HUES64 (cell line): ENCODE measurements at regions not wholly inside any gene's neighbourhood (a gene's known extent, or its start where the extent isn't known, plus 50 kb on each side); places are given as distances from the start of the nearest gene placed in this dataset.

Experiments used
- H3K27ac ChIP-seq: 2 replicates; pipeline ENCODE4 v1.7.0; 2013; ENCODE audit warnings: low read depth, low read length, inconsistent platforms
- H3K27me3 ChIP-seq: 2 replicates; pipeline ENCODE4 v1.6.1; 2013; ENCODE audit warnings: mild to moderate bottlenecking, low read length; ENCODE audit not compliant: insufficient read depth
- H3K36me3 ChIP-seq: 2 replicates; pipeline ENCODE4 v1.6.1; 2013; ENCODE audit warnings: mild to moderate bottlenecking, low read length; ENCODE audit not compliant: insufficient read depth
- H3K4me1 ChIP-seq: 2 replicates; pipeline ENCODE4 v1.6.1; 2013; ENCODE audit warnings: mild to moderate bottlenecking, low read length, moderate library complexity; ENCODE audit not compliant: insufficient read depth
- H3K4me3 ChIP-seq: 2 replicates; pipeline ENCODE4 v1.5.1; 2013; ENCODE audit warnings: mild to moderate bottlenecking, low read length, moderate library complexity
- H3K9ac ChIP-seq: 2 replicates; pipeline ENCODE4 v1.6.1; 2013; ENCODE audit warnings: mild to moderate bottlenecking, low read depth, low read length
- H3K9me3 ChIP-seq: 2 replicates; pipeline ENCODE4 v1.6.1; 2013; ENCODE audit warnings: low read depth, low read length; ENCODE audit not compliant: insufficient read depth
- WGBS: fragments of 150-250, 120-280 bp; methylation state at CpG from one replicate; pipeline ENCODE4 v1.1.7; 2013; ENCODE audit warnings: missing lambda C conversion rate; 5-methylcytosine and 5-hydroxymethylcytosine counted together

DNA sequence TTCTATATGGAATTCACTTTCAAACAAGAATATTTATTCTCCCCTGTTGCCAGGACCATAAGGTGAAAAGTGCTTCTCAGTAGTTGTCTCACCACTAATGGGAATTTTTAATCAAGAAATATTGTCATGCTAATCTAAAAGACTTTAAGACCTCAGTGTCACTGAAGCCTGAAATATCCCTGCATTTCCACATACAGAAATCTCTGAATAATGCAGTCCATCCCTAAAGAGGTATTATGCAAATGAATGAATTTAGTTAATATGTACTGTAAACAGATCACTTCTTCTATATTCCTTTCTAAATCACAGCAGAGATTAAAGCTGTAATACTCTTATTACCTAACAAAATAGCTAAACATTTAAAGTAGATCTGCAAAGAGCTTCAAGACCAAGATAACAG, 531.1 kb upstream of the CDH6 start:
- H3K9ac ChIP-seq, result no peak overlapping the region
- no peaks in the 10 kb centered on the region for H3K27me3 ChIP-seq
- peaks cover 12% of the 10 kb centered on the region for H3K4me1 ChIP-seq
- no peak overlapping the region for H3K27ac ChIP-seq
- no peak overlapping the region for H3K4me3 ChIP-seq
- no peaks in the 10 kb centered on the region for H3K9me3 ChIP-seq
- H3K36me3 ChIP-seq, result no peaks in the 10 kb centered on the region

DNA sequence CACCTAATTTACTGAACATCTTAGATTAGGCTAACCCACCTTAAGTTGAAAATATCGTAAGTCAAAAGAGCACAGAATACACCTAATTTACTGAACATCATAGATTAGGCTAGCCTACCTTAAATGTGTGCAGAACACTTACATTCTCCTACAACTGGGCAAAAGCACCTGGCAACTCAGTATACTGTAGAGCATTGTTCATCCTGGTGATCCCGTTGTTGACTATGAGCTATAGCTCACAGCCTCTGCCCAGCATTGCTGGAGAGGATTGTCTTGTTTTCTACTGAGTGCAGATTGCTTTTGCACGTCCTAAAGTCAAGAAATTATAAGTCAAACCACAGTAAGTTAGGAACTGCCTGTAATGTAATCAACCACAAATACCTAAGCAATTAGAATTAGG, 531.8 kb upstream of the CDH6 start:
- Histone ChIP-seq H3K9me3 (no peaks in the 10 kb centered on the region), H3K27ac (no peak overlapping the region), H3K4me3 (no peak overlapping the region), H3K36me3 (no peaks in the 10 kb centered on the region), H3K4me1 (peaks cover 12% of the 10 kb centered on the region), H3K9ac (no peak overlapping the region), H3K27me3 (no peaks in the 10 kb centered on the region)
- 89% methylated on average over 2 of the region's 3 CpGs for WGBS

DNA sequence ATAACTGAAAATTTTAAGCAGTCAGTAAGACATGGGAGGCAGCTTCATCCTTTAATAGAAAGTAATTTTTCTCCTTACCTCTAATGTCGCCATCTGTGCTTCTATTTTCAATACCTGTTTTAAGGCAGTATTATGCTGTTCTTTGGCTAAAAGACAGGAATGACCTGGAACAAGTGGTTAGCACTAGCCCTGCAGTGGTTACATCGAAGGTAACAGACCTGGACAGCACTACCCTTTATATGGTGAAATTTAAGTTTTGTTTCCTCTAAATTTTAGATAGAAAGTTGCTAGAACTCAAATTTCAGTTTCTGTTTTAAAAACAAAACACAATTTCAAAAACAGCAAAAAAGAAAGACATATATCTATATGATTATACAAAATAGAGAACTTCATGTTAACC, 534.1 kb upstream of the CDH6 start:
- Histone ChIP-seq H3K9ac (no peak overlapping the region), H3K4me1 (peaks cover 12% of the 10 kb centered on the region), H3K27ac (no peak overlapping the region), H3K36me3 (no peaks in the 10 kb centered on the region), H3K27me3 (no peaks in the 10 kb centered on the region), H3K4me3 (no peak overlapping the region), H3K9me3 (no peaks in the 10 kb centered on the region)
- 100% methylated on average over 2 of the region's 2 CpGs for WGBS

DNA sequence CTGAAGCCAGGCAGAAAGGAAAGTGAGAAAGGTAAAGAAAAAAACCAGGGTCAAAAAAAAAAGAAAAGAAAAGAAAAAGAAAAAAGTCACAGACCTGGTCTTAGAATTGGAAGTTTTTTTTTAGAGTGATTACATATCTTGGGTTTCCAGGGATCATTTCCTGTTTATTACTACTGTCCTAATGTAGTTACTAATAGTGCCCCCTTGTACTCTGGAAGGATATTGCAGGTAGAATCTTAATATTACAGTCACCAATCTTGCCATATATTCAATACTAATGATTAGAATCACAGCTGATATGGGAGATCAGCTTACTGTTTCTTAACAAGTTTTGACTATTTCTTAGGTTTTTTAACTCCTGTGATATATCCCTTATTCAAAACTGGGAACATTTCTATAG, 543.2 kb upstream of the CDH6 start:
- H3K9ac ChIP-seq, result no peak overlapping the region
- H3K27me3 ChIP-seq, result no peaks in the 10 kb centered on the region
- H3K27ac ChIP-seq, result no peak overlapping the region
- H3K36me3 ChIP-seq, result no peaks in the 10 kb centered on the region
- no peaks in the 10 kb centered on the region for H3K4me1 ChIP-seq
- H3K9me3 ChIP-seq, result no peaks in the 10 kb centered on the region
- no peak overlapping the region for H3K4me3 ChIP-seq

DNA sequence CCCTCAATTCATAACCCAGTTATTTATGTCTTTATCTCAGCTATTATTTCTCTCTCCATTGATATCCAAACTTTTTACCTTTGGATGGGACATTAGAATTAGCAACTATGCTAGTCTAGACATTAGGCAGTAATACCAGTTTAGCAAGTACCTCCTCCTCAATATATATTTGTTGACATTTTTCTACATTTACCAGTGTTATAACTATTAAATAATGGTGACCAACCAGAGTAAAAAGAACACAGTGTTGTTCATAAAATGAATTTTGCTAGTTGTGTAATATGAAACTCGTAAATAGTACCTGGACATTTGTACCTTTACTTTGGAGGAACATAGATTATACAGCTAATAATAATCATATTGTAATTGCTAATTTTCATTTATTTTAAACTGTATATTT, 554.6 kb upstream of the CDH6 start:
- Histone ChIP-seq H3K4me1 (no peaks in the 10 kb centered on the region), H3K9ac (no peak overlapping the region), H3K36me3 (no peaks in the 10 kb centered on the region), H3K27me3 (no peaks in the 10 kb centered on the region), H3K9me3 (peaks cover 11% of the 10 kb centered on the region; the same call in 1 of the 2 replicates), H3K4me3 (no peak overlapping the region), H3K27ac (no peak overlapping the region)
- no CpG with 5 or more reads among the region's 1 CpG for WGBS

DNA sequence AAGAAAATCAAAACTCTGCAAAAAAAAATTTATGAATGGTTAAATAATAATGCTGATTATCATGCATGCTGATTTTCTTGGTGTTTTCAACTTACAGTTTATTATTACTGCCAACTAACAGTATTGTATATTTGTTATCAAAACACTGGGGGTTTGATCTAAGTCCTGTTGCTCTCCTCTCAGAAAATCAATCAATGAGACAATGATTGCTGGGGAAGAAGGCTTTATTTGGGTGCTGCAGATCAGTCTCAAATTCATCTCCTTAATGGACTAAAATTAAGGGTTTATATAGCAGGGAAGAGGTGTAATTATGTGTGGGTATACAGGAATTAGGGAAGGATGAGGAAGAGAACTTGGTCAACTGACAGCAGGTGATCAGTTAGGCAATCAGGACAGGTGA, 565.5 kb upstream of the CDH6 start:
- Histone ChIP-seq H3K4me3 (no peak overlapping the region), H3K9me3 (peaks cover 12% of the 10 kb centered on the region; the same call in 1 of the 2 replicates), H3K36me3 (no peaks in the 10 kb centered on the region), H3K27ac (no peak overlapping the region), H3K27me3 (no peaks in the 10 kb centered on the region), H3K4me1 (no peaks in the 10 kb centered on the region), H3K9ac (no peak overlapping the region)

DNA sequence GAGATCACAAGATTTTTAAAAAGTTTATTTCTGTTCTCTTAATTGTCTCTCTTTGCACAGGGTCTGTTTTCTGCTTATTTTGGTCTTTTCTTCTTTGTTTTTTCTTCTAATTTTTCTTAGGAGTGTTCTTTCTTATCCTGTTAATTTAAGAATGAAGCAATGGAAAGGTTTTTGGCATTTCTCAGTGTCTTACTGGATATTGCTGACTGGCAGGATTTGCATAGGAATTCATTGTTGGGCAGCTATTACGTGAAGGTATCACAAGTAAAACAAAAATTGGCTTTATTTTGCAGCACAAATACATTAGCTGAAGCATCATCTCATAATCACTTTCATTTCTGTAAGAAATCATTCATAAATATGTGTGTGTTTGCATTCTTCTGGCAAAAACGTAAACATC, 566.9 kb upstream of the CDH6 start:
- H3K4me3 ChIP-seq, result no peak overlapping the region
- H3K9ac ChIP-seq, result no peak overlapping the region
- H3K4me1 ChIP-seq, result no peaks in the 10 kb centered on the region
- no peak overlapping the region for H3K27ac ChIP-seq
- H3K27me3 ChIP-seq, result no peaks in the 10 kb centered on the region
- no peaks in the 10 kb centered on the region for H3K36me3 ChIP-seq
- WGBS, result 100% methylated on average over 2 of the region's 2 CpGs
- H3K9me3 ChIP-seq, result peaks cover 12% of the 10 kb centered on the region; the same call in 1 of the 2 replicates

DNA sequence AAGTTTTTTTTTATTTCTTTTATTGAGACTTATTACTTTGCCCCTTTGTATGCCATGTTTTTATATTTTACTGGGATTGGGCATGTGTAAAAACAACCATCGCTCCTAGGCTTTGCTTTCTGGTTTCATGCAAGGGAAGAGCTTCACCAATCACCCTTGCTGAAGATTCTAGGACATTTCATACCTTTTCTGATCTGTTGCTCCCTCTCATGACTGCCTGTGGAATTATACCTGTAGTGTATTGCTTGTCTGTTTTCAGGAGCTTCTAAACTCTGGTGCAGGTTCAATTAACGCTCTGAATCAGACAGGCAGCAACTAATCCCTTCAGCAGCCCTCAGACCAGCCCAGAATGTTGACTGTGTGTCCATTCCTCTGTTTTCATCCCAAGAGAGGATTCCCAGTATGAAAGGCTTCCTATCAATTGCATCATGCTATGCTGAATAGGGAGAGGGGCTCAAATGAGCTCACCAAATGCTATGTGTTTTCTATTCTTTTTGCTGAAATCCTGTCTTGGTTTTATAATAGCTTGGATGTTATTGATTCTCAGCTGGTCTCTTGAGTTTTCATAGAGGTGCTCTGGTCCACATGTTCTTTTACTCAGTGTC, 572.9 kb upstream of the CDH6 start:
- Histone ChIP-seq H3K27me3 (no peaks in the 10 kb centered on the region), H3K27ac (no peak overlapping the region), H3K4me1 (no peaks in the 10 kb centered on the region), H3K9ac (no peak overlapping the region), H3K9me3 (no peaks in the 10 kb centered on the region; the same call in 1 of the 2 replicates), H3K4me3 (no peak overlapping the region), H3K36me3 (no peaks in the 10 kb centered on the region)
- 93% methylated on average over 2 of the region's 2 CpGs for WGBS

DNA sequence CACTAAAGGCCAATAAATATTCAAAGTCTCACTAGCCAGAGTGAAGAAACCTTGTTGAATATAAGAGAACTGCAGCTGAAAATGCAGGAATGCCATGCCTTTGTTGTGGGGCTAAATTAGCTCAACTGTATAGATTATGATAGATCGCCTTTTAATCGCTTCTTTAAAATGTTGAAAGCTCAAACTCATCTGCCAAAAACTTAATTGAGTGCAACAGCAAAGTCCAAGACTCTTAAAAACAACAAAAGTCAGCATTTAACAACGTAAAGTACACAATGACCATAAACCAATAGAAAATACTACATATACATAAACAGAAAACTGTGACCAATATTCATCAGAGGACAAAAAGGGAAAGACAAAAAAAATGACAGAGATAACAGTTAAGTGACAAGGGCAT, 585.0 kb upstream of the CDH6 start:
- peaks cover 11% of the 10 kb centered on the region; the same call in 1 of the 2 replicates for H3K27me3 ChIP-seq
- H3K9ac ChIP-seq, result no peak overlapping the region
- WGBS, result 91% methylated on average over 3 of the region's 3 CpGs
- H3K36me3 ChIP-seq, result no peaks in the 10 kb centered on the region
- no peak overlapping the region for H3K27ac ChIP-seq
- H3K9me3 ChIP-seq, result no peaks in the 10 kb centered on the region
- peaks cover 26% of the 10 kb centered on the region for H3K4me1 ChIP-seq
- H3K4me3 ChIP-seq, result no peak overlapping the region

DNA sequence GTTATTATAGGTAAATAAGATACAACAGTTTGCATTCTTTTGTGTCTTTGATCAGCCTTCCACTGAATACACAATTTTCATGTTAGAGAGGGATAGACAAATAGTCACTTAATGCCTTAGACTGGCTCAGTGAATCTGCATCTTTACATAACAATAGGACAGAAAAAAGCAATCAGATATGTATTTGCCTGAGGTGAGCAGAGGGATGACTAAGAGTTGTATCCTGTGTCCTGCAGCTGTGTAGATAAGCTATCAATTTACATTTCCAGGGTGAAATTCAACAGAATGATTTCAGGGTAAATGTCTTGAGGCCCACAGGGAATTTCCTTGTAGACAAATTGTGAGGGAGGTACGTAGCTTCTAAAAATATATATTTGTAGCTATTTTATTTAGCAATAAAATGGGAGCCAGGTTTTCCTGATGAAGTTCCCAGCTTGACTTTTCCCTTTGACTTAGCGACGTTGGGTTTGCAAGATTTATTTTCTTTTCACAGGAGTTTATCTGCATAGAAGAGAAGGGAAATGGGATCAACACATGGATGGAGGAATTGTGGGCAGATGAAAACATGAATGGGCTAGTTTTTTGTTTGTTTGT, 586.1 kb upstream of the CDH6 start:
- H3K27ac ChIP-seq, result peak overlapping the region; percentile 54; the same call in 1 of the 2 replicates
- 43% methylated on average over 3 of the region's 3 CpGs for WGBS

DNA sequence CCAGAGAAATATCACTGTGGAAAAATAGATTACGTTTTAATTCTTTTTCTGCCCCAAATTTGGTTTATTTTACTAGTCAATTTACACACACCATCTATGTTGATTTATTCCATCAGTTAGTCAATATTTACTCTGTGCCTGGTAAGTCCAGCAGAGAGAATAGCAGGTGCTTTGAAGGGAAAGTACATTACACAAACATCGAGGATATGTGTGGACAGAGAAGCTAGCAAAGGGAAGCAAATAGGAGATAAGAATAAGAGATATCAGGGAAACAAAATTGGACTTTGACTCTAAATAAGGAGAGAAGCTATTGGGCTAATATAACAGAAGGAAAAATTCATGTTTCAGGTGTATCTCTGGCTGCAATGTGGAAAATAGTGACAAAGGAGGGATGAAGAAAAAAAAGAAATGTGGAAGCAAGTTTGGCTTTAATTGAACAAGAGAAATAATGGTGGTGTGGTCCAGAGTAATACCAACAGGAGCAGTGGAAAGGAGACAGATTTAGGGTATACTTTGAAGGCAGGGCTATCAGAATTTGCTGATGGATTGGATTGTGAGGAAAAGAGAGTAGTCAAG, 587.7 kb upstream of the CDH6 start:
- Histone ChIP-seq H3K4me3 (no peak overlapping the region), H3K27me3 (peaks cover 11% of the 10 kb centered on the region; the same call in 1 of the 2 replicates)
- 96% methylated on average over 2 of the region's 2 CpGs for WGBS

More for the DNA sequence above, 586.1 kb upstream of the CDH6 start:
- Histone ChIP-seq H3K4me1 (peaks cover 26% of the 10 kb centered on the region), H3K4me3 (peak overlapping the region; percentile 8; the same call in 1 of the 2 replicates), H3K36me3 (no peaks in the 10 kb centered on the region), H3K9me3 (no peaks in the 10 kb centered on the region), H3K27me3 (peaks cover 11% of the 10 kb centered on the region; the same call in 1 of the 2 replicates), H3K9ac (no peak overlapping the region)

More for the DNA sequence above, 587.7 kb upstream of the CDH6 start:
- Histone ChIP-seq H3K36me3 (no peaks in the 10 kb centered on the region), H3K27ac (no peak overlapping the region), H3K9me3 (no peaks in the 10 kb centered on the region), H3K9ac (no peak overlapping the region), H3K4me1 (peaks cover 26% of the 10 kb centered on the region)
